ENCODE measurements at regions not wholly inside any gene's neighbourhood (a gene's known extent, or its start where the extent isn't known, plus 50 kb on each side); places are given as distances from the start of the nearest gene placed in this dataset.
"Not testable (repeated sequence)": the region's sequence is repeated elsewhere in the genome, so short reads cannot be mapped to it uniquely, and the experiment has no call there.

DNA sequence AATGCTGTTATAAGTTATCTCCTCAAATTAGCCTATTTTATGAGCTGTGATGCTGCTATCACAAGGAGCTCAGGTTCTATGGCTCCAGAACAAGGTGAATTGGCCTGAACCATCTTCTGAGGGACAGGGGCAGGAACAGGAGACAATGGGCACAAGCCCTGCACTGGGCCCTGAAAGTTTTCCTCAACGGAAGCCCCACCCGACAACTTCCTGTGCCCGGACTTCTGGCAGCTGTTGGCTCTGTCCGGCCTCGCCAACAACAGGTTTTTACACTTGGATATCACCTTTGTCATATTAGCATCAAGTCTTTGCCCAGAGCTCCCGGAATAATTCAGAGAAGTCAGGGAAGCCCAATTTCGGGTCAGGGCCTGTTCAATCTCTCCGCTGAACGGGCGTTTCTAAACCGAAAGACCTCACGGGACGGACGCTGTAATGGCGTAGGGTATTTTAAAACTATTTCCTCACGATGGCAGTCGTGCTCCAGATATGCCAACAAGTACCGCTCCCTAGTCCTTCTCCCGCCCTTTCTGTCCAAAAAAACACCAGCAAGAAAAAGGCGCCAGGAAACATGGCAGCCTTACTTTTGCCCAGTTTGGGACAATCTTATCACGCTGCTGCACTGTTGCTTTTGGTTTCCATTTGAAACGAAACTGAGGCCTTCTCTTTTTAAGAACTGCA is 201.0 kb upstream of the STK26 start:
- DNase-seq (ENCODE audit: low spot score) (no peak), FAIRE-seq (no peak)

DNA sequence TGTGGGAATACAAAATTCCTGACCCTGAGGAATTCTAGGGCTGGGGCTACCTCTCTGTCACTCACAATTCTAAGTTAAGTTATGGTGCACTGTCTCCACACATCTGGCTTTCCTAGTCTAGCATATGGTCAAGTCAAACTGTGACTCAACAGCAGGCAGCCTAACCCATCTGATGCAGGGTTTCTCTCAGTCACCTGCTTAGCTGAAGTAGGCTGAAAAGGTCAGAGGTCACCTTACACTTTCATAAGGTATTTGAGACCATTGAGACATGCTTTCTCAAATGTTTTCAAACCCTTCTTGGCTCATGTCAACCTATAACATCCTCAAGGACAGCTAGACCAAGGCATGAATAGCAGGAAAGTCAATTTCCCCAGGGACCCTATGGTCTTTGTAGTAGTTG is 196.5 kb upstream of the STK26 start:
- DNase-seq (ENCODE audit: low spot score) (no peak), FAIRE-seq (no peak)

DNA sequence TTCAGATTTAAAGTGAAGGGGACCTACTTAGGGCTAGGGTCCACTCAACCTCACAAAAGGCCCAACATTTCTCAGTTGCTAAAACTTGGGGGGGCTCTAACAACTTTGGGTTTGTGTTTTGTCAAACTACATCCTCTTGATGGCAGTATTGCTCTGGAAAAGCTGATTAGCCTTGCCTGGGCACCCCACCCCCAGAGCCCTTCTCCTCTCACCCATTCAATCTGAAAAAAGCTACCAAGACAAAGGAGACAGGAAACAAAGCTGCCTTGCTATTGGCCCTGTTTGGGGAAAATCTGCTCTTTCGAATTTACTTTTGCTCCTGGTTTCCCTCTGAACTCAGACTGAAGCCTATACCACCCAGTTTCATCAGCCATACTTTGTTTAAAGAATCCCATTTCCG is 195.2 kb upstream of the STK26 start:
- DNase-seq (ENCODE audit: low spot score) (no peak), FAIRE-seq (no peak)

DNA sequence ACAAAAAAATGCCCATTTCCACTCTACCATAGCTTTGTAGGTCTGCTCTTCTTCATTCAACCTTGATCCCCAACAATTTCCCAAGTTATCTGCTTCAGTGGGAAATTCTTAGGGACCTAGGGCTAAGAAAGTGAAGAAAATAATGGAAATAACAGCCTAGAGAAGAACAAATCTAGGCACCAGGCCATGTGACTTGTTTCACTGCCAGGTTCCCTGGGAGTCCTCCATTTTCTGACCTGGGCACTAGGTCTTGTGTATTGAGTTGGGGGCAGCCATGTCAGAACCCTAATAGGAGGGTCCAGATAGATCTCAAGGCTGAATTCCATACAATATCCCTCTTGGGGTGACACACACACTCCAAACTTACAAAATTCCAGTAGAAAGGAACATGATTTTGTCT is 194.6 kb upstream of the STK26 start:
- no peak for DNase-seq (ENCODE audit: low spot score)
- FAIRE-seq = no peak

DNA sequence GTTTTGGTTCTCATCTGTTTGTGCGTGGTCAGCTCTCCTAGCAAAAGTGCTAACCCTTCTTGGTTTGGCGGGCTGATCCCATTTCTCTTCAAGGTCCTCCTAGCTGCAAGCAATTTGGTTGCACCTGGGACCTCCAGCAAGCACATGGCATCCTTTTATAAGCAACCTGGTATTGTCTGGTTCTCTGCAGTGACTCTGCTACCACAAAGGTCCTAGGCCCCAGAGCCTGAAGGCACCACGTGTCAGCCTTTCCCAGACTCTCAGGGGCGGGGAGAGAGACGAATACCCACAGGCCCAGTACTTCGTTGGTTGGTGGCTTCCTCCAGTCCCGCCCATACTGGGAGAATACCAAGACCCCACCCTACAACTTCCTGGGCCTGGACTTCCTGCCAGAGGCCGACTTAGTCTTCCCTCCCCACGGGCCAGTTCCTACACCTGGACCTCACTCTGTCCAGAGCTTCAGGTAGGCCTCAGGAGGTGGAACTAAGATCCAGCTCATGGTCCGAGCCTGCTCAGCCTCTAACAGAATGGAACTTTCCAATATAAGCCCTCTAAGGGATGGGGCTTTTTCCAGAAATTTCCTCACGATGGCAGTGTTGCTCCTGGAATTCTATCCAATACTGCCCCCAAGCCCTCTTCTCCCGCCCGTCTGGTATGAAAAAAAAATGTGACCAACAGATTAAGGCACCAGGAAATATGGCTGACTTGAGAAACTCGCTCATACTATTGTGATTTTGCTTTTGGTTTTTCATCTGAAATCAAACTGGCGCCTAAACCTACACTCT is 192.5 kb upstream of the STK26 start:
- DNase-seq (ENCODE audit: low spot score) = peak; percentile 31
- peak; percentile 42 for FAIRE-seq

DNA sequence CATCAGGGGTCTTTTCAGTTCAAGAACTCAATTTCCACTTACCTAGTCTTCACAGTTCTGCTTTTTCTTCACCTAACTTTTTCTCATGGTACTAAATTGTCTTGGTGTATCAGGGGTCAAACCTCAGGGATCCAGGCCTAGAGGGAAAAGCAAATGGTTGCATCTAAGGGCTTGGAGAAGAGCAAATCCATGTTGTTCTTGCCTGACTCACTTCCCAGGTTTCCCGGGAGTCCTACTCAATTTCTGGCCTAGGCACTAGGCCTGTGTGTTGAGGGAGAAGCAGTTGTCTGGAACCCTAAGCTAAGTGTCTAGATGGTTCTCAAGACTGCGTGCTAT is 191.9 kb upstream of the STK26 start:
- DNase-seq (ENCODE audit: low spot score) (no peak), FAIRE-seq (no peak)

DNA sequence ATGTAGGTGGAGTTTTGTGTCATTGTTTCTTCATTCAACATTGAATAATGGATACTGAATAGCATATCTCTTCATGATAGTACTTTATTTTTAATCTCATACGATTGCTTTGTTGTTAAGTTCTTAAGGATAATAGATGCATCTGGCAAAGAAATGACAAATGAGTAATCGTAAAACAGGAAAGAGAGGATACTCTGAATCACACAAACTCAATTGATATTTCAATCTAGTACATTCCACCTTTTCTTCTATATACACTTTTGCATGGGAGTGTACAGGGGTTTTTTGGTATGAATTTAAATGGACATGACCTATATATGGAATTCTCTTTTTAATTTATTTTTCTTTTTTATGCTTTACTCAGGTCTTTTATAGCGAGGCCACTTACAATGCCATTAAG is 186.9 kb upstream of the STK26 start:
- FAIRE-seq = no peak
- DNase-seq (ENCODE audit: low spot score) = no peak

DNA sequence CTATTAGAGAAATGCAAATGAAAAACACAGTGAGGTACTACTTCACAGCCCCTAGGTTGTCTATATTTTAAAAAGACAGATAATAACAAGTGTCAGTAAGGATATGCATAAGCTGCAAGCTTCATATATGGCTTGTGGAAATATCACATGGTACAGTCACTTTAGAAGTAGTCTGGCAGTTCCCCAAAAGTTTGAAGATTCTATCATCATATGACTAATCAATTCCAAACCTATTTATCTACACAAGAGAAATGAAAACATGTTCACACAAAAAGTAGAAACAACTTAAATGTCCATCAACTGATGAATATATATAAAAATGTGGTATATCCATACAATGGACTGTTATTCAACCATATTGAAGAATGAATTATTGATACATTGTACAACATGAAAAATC is 185.8 kb upstream of the STK26 start:
- FAIRE-seq (no peak), DNase-seq (ENCODE audit: low spot score) (no peak)

DNA sequence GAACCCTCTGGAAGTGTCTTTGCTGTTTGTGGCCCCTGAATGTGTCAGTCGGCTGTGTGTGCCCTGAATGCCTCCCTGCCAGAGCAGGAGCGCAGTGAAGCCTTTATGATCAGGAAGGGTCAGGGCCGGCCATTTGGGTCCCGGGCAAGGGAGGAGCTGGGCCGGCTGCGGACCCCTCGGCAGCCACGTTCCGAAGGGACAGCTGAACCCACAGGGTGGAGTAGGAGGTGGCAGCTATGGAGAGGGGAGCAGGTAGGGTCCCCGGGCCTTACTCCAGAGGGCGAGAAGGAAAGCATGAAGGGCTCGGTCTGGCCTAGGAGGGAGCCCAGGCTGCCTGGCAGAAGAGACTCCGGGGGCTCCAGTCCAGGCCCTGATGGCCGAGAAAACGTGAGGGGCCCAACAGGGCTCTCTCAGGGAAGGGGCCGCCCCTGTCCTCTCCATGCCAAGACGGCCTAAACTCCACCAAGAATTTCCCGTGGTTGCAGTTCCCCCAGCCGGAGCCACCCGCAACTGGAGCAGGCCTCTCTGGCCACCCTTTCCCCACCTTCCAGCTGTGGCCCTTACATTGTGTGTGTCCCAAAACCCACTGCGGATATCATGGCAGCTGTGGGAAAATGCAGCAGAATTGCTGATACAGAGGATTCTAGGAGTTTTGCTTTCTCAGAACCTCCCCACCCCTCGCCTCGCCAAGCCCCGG is 182.2 kb upstream of the STK26 start:
- FAIRE-seq = no peak
- DNase-seq (ENCODE audit: low spot score) = no peak

DNA sequence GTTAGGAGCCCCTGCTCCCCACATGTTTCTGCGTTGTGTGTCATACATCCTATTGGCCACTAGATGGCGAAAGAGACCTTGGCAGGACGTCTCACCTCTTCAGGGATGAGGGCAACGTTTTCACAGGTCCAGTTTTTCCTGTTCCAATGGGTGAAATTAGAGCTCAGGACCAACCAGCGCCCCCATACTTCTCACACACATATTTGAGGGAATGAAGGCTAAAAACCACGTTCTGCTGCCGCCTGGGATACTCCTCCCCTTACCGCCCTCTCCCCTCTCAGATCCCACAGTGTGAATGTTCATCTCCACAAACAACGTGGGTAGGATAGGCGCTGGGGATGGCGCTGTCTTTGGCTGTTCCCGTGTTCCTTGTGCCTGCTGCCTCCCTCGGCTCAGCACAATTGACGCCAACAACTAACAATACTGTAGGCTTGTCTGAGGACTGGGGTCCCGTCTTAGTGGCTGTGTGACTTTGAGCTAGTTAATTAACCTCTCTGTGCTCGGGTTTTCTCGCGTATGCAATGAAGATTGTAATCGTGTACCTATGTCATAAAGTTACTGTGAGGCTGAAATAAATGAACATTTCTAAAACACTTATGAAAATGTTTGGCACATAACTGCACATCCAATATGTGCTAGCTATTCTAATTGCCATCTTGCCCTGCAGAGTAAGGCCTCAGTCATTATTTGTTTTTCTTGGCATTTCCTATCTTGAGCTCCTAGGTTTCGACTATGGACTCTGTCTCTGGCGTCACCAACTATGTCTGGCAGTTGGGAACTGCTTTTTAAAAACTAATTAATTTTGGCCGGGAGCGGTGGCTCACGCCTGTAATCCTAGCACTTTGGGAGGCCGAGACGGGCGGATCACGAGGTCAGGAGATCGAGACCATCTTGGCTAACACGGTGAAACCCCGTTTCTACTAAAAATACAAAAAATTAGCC is 181.3 kb upstream of the STK26 start:
- peak; percentile 19 for DNase-seq (ENCODE audit: low spot score)
- FAIRE-seq = no peak

DNA sequence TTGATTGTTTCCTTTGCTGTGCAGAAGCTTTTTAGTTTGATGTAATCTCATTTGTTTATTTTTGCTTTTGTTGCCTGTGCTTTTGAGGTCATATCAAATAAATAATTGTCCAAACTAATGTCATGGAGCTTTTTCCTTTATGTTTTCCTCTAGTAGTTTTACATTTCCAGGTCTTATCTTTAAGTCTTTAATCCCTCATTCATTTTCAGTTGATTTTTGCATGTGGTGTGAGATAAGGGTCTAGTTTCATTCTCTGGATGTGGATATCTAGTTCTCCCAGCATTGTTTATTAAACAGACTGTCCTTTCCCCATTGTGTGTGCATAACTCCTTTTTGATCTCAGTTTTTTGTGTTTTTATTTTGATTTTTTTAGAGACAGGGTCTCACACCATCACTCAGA is 179.1 kb upstream of the STK26 start:
- FAIRE-seq (no peak), DNase-seq (ENCODE audit: low spot score) (no peak)

DNA sequence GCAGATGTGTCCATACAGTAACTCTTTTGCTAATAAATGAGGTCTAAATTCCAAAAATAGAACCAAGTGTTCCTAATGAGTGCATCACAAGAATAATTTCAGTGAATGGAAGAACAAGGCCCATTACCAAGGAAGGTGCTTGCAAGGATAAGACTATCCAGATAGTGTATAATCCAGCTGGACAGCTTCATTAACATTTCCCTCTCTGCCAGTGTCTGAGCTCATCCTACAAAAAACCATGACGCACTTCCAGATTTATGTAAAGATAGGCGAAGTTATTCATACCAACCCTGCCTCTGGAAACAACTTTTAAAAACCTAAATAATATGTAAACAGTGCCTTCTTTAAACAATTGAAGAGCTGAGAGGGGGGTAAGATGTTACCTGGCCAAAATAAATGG is 177.9 kb upstream of the STK26 start:
- DNase-seq (ENCODE audit: low spot score) (no peak), FAIRE-seq (no peak)

DNA sequence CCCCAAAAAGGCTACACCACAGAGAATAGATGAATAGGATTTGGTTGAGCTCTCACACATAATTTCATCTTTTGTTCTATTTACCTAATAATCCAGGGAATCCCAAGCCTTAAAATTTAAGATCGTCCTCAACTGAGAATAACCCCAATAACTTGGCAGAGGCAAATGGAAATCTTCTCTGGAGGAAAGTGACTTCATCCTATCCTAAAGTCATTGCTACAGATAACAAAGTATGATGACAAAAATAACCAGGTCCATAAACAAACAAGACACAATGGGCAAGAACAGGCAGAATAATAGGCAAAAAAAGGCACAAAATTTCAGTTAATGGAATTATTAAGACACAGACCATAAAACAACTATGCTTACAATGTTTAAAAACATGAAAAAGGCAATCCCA is 177.3 kb upstream of the STK26 start:
- no peak for FAIRE-seq

DNA sequence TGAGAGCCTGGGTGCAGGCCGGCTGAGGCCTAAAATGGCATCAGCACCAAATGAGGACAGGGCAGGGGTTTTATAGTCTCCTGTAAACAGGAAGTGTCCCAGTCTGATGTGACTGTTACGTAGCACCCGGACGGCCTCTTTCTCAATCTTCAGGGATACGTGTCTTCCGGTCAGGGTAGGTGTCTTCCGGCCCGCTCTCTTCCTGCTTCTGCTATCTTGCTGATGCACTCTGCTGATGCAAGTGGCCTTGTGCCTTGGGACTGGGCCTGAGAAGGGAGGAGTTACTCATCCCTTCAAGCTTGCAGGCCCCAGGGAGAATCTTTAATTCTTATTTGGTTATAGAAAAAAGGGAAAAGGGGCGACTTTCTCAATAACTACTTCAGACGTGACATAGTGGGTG is 172.1 kb upstream of the STK26 start:
- FAIRE-seq; DNase-seq (ENCODE audit: low spot score): not testable (repeated sequence)

More for the DNA sequence above, 177.3 kb upstream of the STK26 start:
- DNase-seq (ENCODE audit: low spot score) = no peak

DNA sequence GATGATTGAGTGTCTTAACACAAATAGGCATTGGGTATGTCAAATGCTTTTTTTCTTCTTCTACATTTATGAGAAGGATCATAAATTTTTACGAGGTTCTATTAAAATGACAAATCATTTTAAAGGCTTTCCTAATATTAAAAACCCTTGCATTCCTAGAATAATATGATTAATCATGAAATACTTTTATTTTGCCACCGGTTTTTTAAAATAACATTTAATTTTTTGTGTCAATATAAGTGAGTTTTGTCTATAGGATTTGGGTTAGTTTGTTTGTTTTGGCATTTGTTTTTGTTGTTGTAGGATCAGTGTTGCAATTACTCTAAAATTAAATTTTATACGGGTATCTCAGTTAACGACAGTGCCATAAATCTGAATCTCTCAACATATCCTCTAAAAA is 169.7 kb upstream of the STK26 start:
- FAIRE-seq (no peak), DNase-seq (ENCODE audit: low spot score) (no peak)

DNA sequence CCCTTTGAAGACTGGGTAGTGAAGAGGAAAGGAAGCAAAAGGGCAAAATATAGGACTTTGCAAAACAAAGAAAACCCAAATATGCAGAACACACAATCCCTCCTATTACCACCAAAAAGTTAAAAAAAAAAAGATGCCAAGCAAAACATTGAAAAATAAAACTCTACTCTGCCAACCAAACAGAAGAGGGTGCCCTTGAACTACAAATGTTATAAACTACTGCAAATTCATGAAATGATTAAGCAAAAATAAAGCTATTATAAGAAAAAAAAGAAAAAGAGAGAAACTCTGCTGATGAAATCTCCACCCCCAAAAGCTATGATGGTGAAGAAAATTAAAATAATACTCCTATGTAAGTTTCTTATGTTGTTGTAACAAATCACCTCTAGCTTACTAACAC is 168.5 kb upstream of the STK26 start:
- DNase-seq (ENCODE audit: low spot score) = no peak
- FAIRE-seq = peak; percentile 22

DNA sequence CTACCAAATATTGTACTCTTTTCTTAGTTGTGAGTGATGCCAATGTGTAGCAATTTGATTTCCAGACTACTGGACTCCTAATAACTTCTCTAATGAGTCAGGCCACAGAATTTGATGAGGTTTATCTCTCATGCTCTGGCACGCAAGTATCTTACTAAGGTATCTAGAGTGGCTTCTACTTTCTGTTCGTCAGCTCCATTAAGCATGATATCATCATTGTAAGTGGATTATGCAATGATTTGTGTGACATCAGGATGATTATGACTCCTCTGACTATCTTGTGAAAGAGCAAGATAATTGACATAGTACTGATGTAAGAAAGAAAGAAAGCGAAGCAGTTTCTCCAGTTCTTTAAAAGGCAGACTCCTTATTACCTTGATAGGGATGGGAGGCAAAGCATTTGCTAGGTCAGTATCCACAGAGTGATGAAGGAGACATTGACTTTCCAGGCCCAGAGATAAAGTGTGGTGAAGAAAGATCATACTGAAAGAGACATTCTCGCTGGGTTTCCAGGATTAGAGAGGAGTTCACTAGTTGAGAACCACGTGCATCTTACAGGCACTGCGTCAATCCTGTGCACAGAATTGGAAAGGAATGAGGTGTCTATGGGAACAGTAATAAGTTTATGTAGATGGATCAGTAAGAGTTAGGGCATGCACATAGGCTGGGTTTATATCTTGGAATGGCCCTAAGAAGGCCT is 161.9 kb upstream of the STK26 start:
- FAIRE-seq = no peak
- DNase-seq (ENCODE audit: low spot score) = no peak

DNA sequence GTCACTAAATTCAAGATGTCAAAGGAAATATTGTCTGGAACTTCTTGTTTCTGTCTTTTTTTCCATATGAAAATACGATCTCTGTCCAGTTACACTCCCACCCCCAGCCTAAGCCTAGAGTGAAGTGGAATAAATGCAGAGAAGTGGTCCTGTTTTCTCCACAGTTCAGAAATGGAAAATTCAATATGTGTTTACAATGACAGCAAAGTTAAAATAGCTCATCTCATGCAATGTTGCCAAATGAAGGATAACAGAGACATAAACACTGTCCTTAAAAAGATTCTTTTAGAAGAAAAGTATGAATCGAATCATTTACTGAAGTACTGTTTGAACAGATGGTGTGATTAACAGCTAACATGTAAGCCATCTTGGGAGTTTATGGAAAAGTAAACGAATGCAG is 160.8 kb upstream of the STK26 start:
- no peak for FAIRE-seq
- DNase-seq (ENCODE audit: low spot score) = no peak

DNA sequence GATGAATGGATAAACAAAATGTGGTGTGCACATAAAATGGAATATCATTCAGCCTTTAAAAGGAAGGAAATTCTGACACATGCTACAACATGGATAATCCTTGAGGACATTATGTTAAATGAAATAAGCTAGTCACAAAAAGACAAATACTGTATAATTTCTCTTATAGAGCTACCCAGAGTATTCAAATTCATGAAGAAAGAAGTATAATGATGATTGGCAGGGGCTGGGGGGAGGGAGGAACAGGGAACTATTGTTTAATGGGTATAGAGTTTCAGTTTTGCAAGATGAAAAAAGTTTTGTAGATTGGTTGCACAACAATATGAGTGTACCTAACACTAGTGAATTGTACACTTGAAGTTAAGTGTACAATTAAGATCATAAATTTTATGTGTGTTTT is 153.9 kb upstream of the STK26 start:
- no peak for FAIRE-seq
- no peak for DNase-seq (ENCODE audit: low spot score)

DNA sequence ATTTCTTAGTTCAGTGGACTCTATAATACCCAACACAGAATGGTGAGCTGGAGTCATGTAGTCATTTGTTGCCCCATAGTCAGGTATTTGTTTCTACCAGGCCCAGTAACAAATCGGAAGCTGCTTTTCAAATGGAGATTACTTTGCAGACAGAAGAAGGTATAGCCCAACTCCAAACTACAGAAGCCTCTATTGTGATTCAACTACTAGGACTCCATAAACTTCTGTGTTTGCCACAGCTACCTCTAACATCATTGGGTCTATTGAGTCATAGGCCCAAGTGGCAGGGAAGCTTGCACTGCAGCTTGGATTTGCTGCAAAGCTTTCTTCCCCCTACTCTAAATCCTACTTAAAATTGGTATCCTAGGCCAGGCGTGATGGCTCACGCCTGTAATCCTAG is 148.8 kb upstream of the STK26 start:
- FAIRE-seq (no peak), DNase-seq (ENCODE audit: low spot score) (no peak)

DNA sequence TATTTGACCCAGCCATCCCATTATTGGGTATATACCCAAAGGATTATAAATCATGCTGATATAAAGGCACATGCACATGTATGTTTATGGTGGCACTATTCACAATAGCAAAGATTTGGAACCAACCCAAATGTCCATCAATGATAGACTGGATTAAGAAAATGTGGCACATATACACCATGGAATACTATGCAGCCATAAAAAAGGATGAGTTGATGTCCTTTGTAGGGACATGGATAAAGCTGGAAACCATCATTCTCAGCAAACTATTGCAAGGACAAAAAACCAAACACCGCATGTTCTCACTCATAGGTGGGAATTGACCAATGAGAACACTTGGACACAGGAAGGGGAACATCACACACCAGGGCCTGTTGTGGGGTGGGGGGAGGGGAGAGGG is 147.3 kb upstream of the STK26 start:
- DNase-seq (ENCODE audit: low spot score); FAIRE-seq: not testable (repeated sequence)

Measured in RCC 7860 (cell line).